IMR-90 (cell line): ENCODE measurements at regions not wholly inside any gene's neighbourhood (a gene's known extent, or its start where the extent isn't known, plus 50 kb on each side); places are given as distances from the start of the nearest gene placed in this dataset.

Experiments
- ATAC-seq: fragments of 200-7000 bp; cut with Tn5 transposase; 2 replicates; pipeline ENCODE4 v1.9.1; 2020; ENCODE audit warnings: low read depth, mild to moderate bottlenecking, moderate library complexity
- BruUV-seq: library from RNA; stranded (reverse); fragments of 400-500 nt; replicated peaks from 2 replicates; lab custom pipeline; 2021; lab: Mats Ljungman, UMichigan
- CTCF ChIA-PET: fragments of 300-600 bp; formaldehyde crosslinking; extraction: SDS; loops from one replicate; lab custom pipeline; 2021; ENCODE audit warnings: antibody characterized with exemption; lab: Yijun Ruan, JAX
- POLR2A ChIA-PET: fragments of 300-600 bp; sonication (Branson Sonifier 250); formaldehyde crosslinking; loops from one replicate; lab custom pipeline; 2022; ENCODE audit warnings: antibody characterized with exemption; ENCODE audit not compliant: unreplicated experiment; lab: Charles Lee
- DNase-seq: peaks from one replicate; pipeline ENCODE4 v3.0.0; 2013
- H2AFZ ChIP-seq: replicated peaks from 2 replicates; pipeline ENCODE3; 2013; ENCODE audit warnings: low read length, mild to moderate bottlenecking; ENCODE audit not compliant: poor library complexity
- H2AK5ac ChIP-seq: 2 replicates; pipeline ENCODE4 v1.6.1; 2013; ENCODE audit warnings: low read depth, low read length, inconsistent platforms
- H2AK9ac ChIP-seq: replicated peaks from 2 replicates; pipeline ENCODE3; 2013; ENCODE audit warnings: mild to moderate bottlenecking, low read depth, low read length, moderate library complexity; ENCODE audit not compliant: poor library complexity
- H2BK120ac ChIP-seq: 2 replicates; pipeline ENCODE4 v1.6.1; 2013; ENCODE audit warnings: low read depth, low read length, inconsistent platforms
- H2BK15ac ChIP-seq: 3 replicates; pipeline ENCODE4 v1.6.1; 2013; ENCODE audit warnings: low read depth, low read length, inconsistent platforms
- H2BK20ac ChIP-seq: 2 replicates; pipeline ENCODE4 v1.6.1; 2013; ENCODE audit warnings: low read depth, mild to moderate bottlenecking, inconsistent platforms, low read length, moderate library complexity
- H2BK5ac ChIP-seq: 2 replicates; pipeline ENCODE4 v1.6.1; 2013; ENCODE audit warnings: mild to moderate bottlenecking, low read depth, low read length, inconsistent platforms; ENCODE audit not compliant: poor library complexity, severe bottlenecking
- H3K14ac ChIP-seq: replicated peaks from 2 replicates; pipeline ENCODE4 v1.6.1; 2013; ENCODE audit warnings: low read depth, low read length, inconsistent platforms
- H3K18ac ChIP-seq: 2 replicates; pipeline ENCODE4 v1.6.1; 2013; ENCODE audit warnings: low read depth, low read length, control low read depth
- H3K23ac ChIP-seq: 2 replicates; pipeline ENCODE4 v1.6.1; 2013; ENCODE audit warnings: low read depth, low read length, inconsistent platforms
- H3K27ac ChIP-seq: 2 replicates; pipeline ENCODE4 v1.5.1; 2013; ENCODE audit warnings: mild to moderate bottlenecking, control low read depth, low read length; ENCODE audit not compliant: insufficient read depth
- H3K27me3 ChIP-seq: 2 replicates; pipeline ENCODE4 v1.6.1; 2013; ENCODE audit warnings: low read length; ENCODE audit not compliant: control insufficient read depth, insufficient read depth
- H3K36me3 ChIP-seq: 2 replicates; pipeline ENCODE4 v1.6.1; 2013; ENCODE audit warnings: low read length, mixed read lengths; ENCODE audit not compliant: control insufficient read depth, insufficient read depth
- H3K4ac ChIP-seq: 2 replicates; pipeline ENCODE4 v1.6.1; 2013; ENCODE audit warnings: low read depth, low read length, inconsistent platforms
- H3K4me1 ChIP-seq: 2 replicates; pipeline ENCODE4 v1.6.1; 2013; ENCODE audit warnings: low read length, mixed read lengths; ENCODE audit not compliant: control insufficient read depth, insufficient read depth
- H3K4me2 ChIP-seq: 2 replicates; pipeline ENCODE4 v1.6.1; 2013; ENCODE audit warnings: low read depth, mild to moderate bottlenecking, control low read depth, low read length, moderate library complexity
- H3K4me3 ChIP-seq: 2 replicates; pipeline ENCODE4 v1.5.1; 2013; ENCODE audit warnings: low read depth, mild to moderate bottlenecking, control low read depth, low read length, moderate library complexity; ENCODE audit not compliant: insufficient read depth
- H3K56ac ChIP-seq: 2 replicates; pipeline ENCODE4 v1.6.1; 2013; ENCODE audit warnings: low read length, inconsistent platforms; ENCODE audit not compliant: insufficient read depth; ENCODE audit errors: extremely low read depth
- H3K79me1 ChIP-seq, 2 experiments: 2 replicates each; pipeline ENCODE4 v1.6.1; 2013; ENCODE audit warnings: low read length in 2 of 2, inconsistent platforms in 1 of 2, low read depth in 1 of 2
- H3K9ac ChIP-seq: 2 replicates; pipeline ENCODE4 v1.6.1; 2013; ENCODE audit warnings: low read depth, low read length, control low read depth
- H3K9me1 ChIP-seq: 2 replicates; pipeline ENCODE4 v1.6.1; 2013; ENCODE audit warnings: low read length, inconsistent platforms; ENCODE audit not compliant: insufficient read depth
- H3K9me3 ChIP-seq: 2 replicates; pipeline ENCODE4 v1.6.1; 2013; ENCODE audit warnings: low read length; ENCODE audit not compliant: control insufficient read depth, insufficient read depth
- H4K20me1 ChIP-seq: 2 replicates; pipeline ENCODE4 v1.6.1; 2013; ENCODE audit warnings: low read length, inconsistent platforms; ENCODE audit not compliant: insufficient read depth
- H4K5ac ChIP-seq: 2 replicates; pipeline ENCODE4 v1.6.1; 2013; ENCODE audit warnings: mild to moderate bottlenecking, low read depth, low read length, control low read depth
- H4K8ac ChIP-seq, 2 experiments: 2 replicates each; pipeline ENCODE4 v1.6.1; 2013; ENCODE audit warnings: low read depth in 2 of 2, low read length in 2 of 2, control low read depth in 1 of 2, inconsistent platforms in 1 of 2
- H4K91ac ChIP-seq: 2 replicates; pipeline ENCODE4 v1.6.1; 2013; ENCODE audit warnings: low read depth, low read length, inconsistent platforms; ENCODE audit not compliant: insufficient read depth
- BHLHE40 ChIP-seq: fragments of 150-350 bp; IDR thresholded peaks from 2 replicates; pipeline ENCODE4 v1.6.1; 2016; ENCODE audit warnings: mild to moderate bottlenecking, low read depth, low read length
- CHD1 ChIP-seq: IDR thresholded peaks from 2 replicates; pipeline ENCODE4 v1.6.1; 2012; ENCODE audit warnings: low read depth, low read length, improper control_type of control experiment
- CTCF ChIP-seq: conservative IDR thresholded peaks from 2 replicates; pipeline ENCODE4 v1.5.1; 2012; ENCODE audit warnings: mild to moderate bottlenecking, low read depth, low read length, improper control_type of control experiment
- ELK1 ChIP-seq: fragments of 150-350 bp; IDR thresholded peaks from 2 replicates; pipeline ENCODE4 v1.6.1; 2016; ENCODE audit warnings: low read depth, mild to moderate bottlenecking, low read length, moderate library complexity, borderline replicate concordance
- FOS ChIP-seq: fragments of 150-350 bp; IDR thresholded peaks from 2 replicates; pipeline ENCODE4 v1.6.1; 2016; ENCODE audit warnings: low read depth, low read length
- MAFK ChIP-seq: IDR thresholded peaks from 2 replicates; pipeline ENCODE4 v1.6.1; 2012; ENCODE audit warnings: low read depth, low read length, improper control_type of control experiment
- MAZ ChIP-seq: IDR thresholded peaks from 2 replicates; pipeline ENCODE4 v1.6.1; 2012; ENCODE audit warnings: low read depth, mild to moderate bottlenecking, low read length, improper control_type of control experiment, moderate library complexity, borderline replicate concordance
- MXI1 ChIP-seq: IDR thresholded peaks from 2 replicates; pipeline ENCODE4 v1.6.1; 2012; ENCODE audit warnings: low read depth, mild to moderate bottlenecking, low read length, moderate library complexity, borderline replicate concordance
- RAD21 ChIP-seq: IDR thresholded peaks from 2 replicates; pipeline ENCODE4 v1.6.1; 2012; ENCODE audit warnings: low read length, improper control_type of control experiment
- RCOR1 ChIP-seq: IDR thresholded peaks from 2 replicates; pipeline ENCODE4 v1.6.1; 2012; ENCODE audit warnings: mild to moderate bottlenecking, low read length, improper control_type of control experiment; ENCODE audit not compliant: insufficient replicate concordance
- RFX5 ChIP-seq: IDR thresholded peaks from 2 replicates; pipeline ENCODE4 v1.8.0; 2012; ENCODE audit warnings: low read depth, mild to moderate bottlenecking, low read length, moderate library complexity
- SMC3 ChIP-seq: fragments of 150-350 bp; IDR thresholded peaks from 2 replicates; pipeline ENCODE4 v1.6.1; 2016; ENCODE audit warnings: low read depth, mild to moderate bottlenecking, antibody characterized with exemption, low read length, moderate library complexity
- USF2 ChIP-seq: fragments of 150-350 bp; IDR thresholded peaks from 2 replicates; pipeline ENCODE4 v1.6.1; 2017; ENCODE audit warnings: mild to moderate bottlenecking, antibody characterized with exemption, low read length, low read depth
- WGBS, 2 experiments: methylation state at CpG; one replicate each; pipeline versions ENCODE4 v1.1.5 to v1.1.7; 2013; ENCODE audit warnings: missing lambda C conversion rate in 2 of 2; ENCODE audit not compliant: insufficient read length in 1 of 2; ENCODE audit errors: extremely low coverage in 2 of 2; 5-methylcytosine and 5-hydroxymethylcytosine counted together
- dilution Hi-C: fragments of 300-500 bp; cut with HindIII; formaldehyde crosslinking; loops from one replicate; pipeline ENCODE4 v1.14.3; 2018; ENCODE audit warnings: low sequenced_read_pairs; ENCODE audit not compliant: unreplicated experiment
- in situ Hi-C: fragments of 300-500 bp; cut with MboI; formaldehyde crosslinking; loops from 3 replicates; pipeline ENCODE4 v1.14.3; 2019; ENCODE audit warnings: low sequenced_read_pairs, inconsistent platforms, mixed read lengths
- intact Hi-C: fragments of 100-400 bp; cut with micrococcal nuclease; formaldehyde crosslinking; loops from 2 replicates; pipeline ENCODE4 v1.10.0; 2022

GRCh38 chr2:200032895-200033294 is 77.5 kb downstream of the MAIP1 start:
- no peak overlapping the region for H3K4me2 ChIP-seq
- no peak overlapping the region for H2AK5ac ChIP-seq
- intact Hi-C loops (no loop called here), dilution Hi-C loops (no loop called here), in situ Hi-C loops (no loop called here)
- no peak overlapping the region for H3K9ac ChIP-seq
- no peaks in the 10 kb centered on the region for H3K36me3 ChIP-seq
- ATAC-seq: no peak
- H3K14ac ChIP-seq: no peak overlapping the region
- H2AFZ ChIP-seq: no peak overlapping the region
- H2BK20ac ChIP-seq: no peak overlapping the region
- no peak overlapping the region for H3K18ac ChIP-seq
- no peak overlapping the region for H4K5ac ChIP-seq
- TF ChIP-seq BHLHE40 (no peak), MAFK (no peak), CHD1 (no peak), USF2 (no peak), SMC3 (no peak), MXI1 (no peak), MAZ (no peak), RAD21 (no peak), CTCF (no peak), RFX5 (no peak), RCOR1 (no peak), FOS (no peak), ELK1 (no peak)
- no peaks in the 10 kb centered on the region for H3K9me1 ChIP-seq
- no peak overlapping the region for H3K4ac ChIP-seq
- CTCF ChIA-PET: no interaction called here
- no TSS peak for BruUV-seq
- no peak overlapping the region for H3K27ac ChIP-seq
- no peak overlapping the region for H2BK15ac ChIP-seq
- no peak overlapping the region for H2BK5ac ChIP-seq
- H3K56ac ChIP-seq: no peak overlapping the region
- no peaks in the 10 kb centered on the region for H4K20me1 ChIP-seq
- no peak overlapping the region for H2AK9ac ChIP-seq
- no peak overlapping the region for H4K8ac ChIP-seq
- no peak overlapping the region for H3K23ac ChIP-seq
- no CpG with 5 or more reads among the region's 1 CpG for WGBS, 2 experiments
- H3K27me3 ChIP-seq: no peaks in the 10 kb centered on the region; the same call in 1 of the 2 replicates
- POLR2A ChIA-PET: no interaction called here
- no peaks in the 10 kb centered on the region for H3K4me1 ChIP-seq
- no peak overlapping the region for H4K91ac ChIP-seq
- DNase-seq: no peak
- H3K9me3 ChIP-seq: no peaks in the 10 kb centered on the region
- no peaks in the 10 kb centered on the region for H3K79me1 ChIP-seq
- H3K4me3 ChIP-seq: no peak overlapping the region
- no peak overlapping the region for H2BK120ac ChIP-seq
